NCI-H2171 treated with DMSO at 0.1 percent for 48 hours (cell line): ENCODE measurements at regions not wholly inside any gene's neighbourhood (a gene's known extent, or its start where the extent isn't known, plus 50 kb on each side); places are given as distances from the start of the nearest gene placed in this dataset.
"Not testable (repeated sequence)": the region's sequence is repeated elsewhere in the genome, so short reads cannot be mapped to it uniquely, and the experiment has no call there.

Source experiments
- DNase-seq: peaks from one replicate; lab custom pipeline; 2025; lab: John Stamatoyannopoulos, UW

GRCh38 chr3:20820872-20821271, 634.9 kb upstream of the SGO1 start:
- not testable (repeated sequence) for DNase-seq

GRCh38 chr3:20811631-20812030, 625.6 kb upstream of the SGO1 start:
- no peak for DNase-seq

DNA sequence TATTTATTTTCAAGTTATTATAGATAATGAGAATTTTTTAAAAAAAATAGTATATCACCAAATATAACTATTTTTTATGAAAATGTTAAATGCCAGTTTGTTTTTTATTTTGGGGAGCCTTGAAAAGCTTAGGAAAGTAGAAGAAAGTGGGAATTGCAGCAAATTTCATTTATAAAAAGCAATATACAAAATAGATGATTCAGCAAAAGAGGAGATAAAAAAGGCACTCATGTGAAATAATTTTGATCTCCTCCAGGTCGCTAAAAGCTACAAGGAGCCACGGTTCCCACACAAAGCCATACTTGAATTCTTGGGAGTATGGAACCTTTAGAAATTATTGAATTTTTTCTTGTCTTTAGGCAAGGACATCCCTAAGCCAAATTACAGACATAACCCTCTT, 625.0 kb upstream of the SGO1 start:
- no peak for DNase-seq

GRCh38 chr3:20810555-20810954, 624.5 kb upstream of the SGO1 start:
- DNase-seq: no peak

GRCh38 chr3:20809356-20809755, 623.4 kb upstream of the SGO1 start:
- DNase-seq: no peak

- DNase-seq: no peak
These were observed 622.9 kb upstream of the SGO1 start for GRCh38 chr3:20808864-20809263.

DNA sequence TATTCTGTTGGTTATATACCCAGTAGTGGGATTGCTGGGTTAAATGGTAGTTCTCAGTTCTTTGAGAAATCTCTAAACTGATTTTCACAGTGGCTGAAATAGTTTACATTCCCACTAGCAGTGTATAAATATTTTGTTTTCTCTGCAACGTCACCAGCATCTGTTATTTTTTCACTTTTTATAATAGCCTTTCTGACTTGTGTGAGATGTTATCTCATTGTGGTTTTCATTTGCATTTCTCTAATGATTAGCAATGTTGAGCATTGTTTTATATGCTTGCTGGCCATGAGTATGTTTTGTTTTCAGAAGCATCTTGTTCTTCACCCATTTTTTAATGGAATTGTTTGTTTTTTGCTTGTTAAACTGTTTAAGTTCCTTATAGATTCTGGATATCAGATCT, 612.7 kb upstream of the SGO1 start:
- no peak for DNase-seq

GRCh38 chr3:20787005-20787404, 601.0 kb upstream of the SGO1 start:
- no peak for DNase-seq

DNA sequence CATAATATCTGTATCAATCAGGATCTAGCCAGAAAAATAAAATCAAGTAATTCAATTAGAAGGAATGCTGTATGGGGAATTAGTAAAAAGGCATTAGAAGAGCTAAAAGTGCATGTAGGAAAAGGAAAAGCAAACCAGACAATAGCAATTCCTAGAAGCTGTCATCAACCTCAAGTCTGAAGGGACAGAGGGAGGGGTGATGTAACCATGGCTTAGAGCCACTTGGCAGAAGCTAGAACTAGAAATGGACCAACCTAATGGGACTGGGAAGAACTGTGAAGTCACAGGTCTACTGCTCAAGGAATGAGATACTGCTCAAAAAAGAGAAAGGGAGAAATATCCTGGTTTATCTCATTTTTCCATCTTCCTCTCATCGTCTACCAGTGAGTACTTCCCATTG, 590.7 kb upstream of the SGO1 start:
- DNase-seq: no peak

DNA sequence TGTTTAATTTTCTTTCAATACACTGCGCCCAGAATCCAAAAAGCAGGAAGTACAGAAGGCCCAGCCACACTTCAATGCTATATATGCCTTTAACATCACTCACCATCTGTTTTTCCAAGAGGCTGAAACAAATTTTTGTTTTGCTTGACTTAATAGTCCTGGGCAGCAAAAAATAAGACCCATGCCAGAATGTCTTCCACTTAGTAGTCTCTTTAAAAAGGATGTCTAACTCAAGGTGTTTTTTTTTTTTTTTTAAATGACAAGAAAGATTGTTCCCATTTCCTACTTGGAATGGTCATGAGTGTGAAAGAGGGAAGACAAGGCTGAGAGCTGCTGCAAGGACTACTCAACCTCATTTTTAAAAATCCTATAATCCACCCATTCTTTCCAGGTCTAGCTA, 590.3 kb upstream of the SGO1 start:
- DNase-seq: no peak

GRCh38 chr3:20773320-20773984, 587.4 kb upstream of the SGO1 start:
- no peak for DNase-seq

- DNase-seq: no peak
These were observed 586.9 kb upstream of the SGO1 start for GRCh38 chr3:20772869-20773268.

DNA sequence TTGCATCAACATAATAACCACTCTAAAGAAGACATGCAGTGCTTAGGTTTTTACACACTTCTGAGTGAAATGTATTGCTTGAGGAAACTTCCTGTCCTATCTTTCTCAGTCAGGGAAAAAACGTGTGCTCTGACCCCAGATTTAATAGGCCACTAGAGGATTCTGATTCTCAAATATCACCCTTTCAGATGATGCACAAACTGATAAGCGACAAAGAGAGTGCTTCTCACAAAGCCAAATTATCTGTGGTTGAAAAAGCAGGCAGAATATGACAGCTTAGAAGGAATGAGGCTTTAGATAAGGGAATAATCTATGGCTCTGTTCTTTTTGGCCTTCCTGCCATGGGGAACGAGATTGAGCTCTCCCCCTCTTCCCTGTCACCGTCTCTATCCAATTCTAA, 583.4 kb upstream of the SGO1 start:
- peak; percentile 27 for DNase-seq

GRCh38 chr3:20760981-20761380, 575.0 kb upstream of the SGO1 start:
- DNase-seq: no peak

- no peak for DNase-seq
These were observed 566.4 kb upstream of the SGO1 start for GRCh38 chr3:20752416-20752815.

- no peak for DNase-seq
These were observed 565.3 kb upstream of the SGO1 start for GRCh38 chr3:20751296-20751695.

- no peak for DNase-seq
These were observed 561.7 kb upstream of the SGO1 start for GRCh38 chr3:20747741-20748140.

- no peak for DNase-seq
These were observed 557.7 kb upstream of the SGO1 start for GRCh38 chr3:20743553-20744321.

DNA sequence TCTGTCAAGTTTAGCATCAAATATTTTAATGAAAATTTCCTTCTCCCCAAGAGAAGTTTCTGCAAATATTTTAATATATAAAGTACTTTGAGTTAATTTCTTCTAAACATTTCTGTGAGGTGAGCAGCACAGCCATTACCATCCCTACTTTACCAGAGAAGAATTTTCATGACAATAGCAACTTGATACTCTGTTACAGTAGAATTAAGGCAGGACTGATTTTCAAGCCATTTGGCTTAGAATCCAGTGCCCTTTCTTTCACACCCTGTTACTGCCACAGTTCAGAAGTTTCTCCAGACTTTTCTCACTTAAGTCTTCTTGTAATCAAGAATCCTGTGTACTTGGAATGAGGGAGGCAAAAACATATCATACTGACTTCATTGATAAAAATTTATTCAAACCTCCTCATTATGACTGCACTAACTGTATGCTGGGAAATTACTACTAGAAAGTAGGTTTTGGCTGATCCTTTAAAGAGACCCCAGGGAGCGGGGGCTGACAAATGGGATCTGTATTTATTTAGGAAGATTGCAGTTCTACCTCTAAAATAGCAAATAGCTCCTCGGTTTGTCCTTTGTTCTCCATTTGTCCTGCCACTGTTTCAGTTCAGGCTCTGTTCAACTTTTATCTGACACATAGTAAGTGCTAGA, 557.0 kb upstream of the SGO1 start:
- no peak for DNase-seq

GRCh38 chr3:20741381-20741780, 555.4 kb upstream of the SGO1 start:
- DNase-seq: no peak

DNA sequence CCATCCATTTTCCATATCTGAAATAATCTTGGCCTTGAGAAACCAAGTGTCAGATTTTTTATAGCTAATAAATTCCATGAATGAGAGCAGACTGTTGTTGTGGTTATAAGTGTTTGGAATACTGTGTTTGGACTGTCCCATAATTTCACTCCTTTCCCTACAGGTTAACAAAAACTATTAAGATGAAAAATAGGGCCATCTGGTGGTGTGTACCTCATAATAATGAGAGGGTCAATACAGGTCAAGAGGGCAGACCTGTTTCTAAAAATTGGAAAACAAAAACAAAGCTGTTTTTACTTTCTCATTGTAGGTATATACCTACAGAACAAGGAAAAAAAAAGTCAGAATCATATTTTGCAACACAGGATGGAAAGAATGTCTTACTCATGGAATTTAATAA, 553.8 kb upstream of the SGO1 start:
- DNase-seq: no peak

DNA sequence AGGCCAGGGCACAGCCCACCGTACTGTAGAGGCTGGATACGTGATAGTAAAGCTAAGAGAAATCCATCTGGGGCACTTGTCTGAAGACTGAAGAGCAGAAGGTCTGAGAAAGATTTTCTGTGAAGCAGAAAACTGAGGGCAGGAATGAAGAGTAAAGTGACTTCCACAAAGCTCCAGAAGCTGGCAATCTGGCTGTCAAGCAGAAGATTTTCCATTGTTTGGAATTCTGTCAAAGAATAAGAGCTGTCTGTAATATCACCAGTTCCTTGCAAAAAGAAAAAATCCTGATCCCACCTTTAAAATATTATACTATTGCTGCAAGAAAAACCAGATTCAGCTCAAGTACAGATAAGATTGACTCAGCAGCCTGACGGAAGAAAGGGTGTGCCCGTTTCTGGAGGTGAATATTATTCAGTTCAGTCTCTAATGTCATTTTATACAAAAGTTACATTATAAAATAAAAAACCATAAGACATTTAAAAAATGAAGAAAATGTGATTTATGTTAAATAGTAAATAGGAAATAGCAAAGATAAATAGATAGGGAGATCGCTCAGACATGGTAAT, 550.4 kb upstream of the SGO1 start:
- DNase-seq: no peak

- DNase-seq: no peak
These were observed 543.2 kb upstream of the SGO1 start for GRCh38 chr3:20729185-20729584.
